Inferior parietal cortex (tissue), 1 donor: ENCODE measurements at regions not wholly inside any gene's neighbourhood (a gene's known extent, or its start where the extent isn't known, plus 50 kb on each side); places are given as distances from the start of the nearest gene placed in this dataset.
A peak's percentile ranks its signal among the peaks of the same experiment; 100 is the strongest.
"Not testable (repeated sequence)": the region's sequence is repeated elsewhere in the genome, so short reads cannot be mapped to it uniquely, and the experiment has no call there.

ENCODE experiments used
- DNase-seq: peaks from one replicate; pipeline ENCODE4 v3.0.0-alpha.2; 2016; ENCODE audit errors: extremely low spot score

DNA sequence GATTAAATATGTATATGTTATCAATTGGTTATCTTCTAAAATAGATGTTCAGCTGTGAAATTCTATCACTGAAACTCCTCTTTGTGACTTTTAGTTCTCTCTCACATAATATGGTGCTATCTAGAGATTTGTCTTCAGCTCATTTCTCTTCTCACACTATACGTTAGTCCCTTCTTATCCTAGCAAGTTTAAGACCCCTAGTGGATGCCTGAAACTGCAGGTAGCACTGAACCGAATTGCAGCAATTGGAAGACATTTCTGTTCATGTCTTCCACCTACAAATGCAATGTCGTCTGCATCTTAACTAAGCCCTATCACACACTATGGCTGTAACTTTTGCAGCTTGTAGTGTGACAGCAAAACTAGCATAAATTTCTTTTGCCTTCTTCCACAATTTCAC lies 442.7 kb upstream of the POM121L12 start:
- DNase-seq, result no peak

GRCh38 chr7:52586704-52587103 lies 448.7 kb upstream of the POM121L12 start:
- no peak for DNase-seq

DNA sequence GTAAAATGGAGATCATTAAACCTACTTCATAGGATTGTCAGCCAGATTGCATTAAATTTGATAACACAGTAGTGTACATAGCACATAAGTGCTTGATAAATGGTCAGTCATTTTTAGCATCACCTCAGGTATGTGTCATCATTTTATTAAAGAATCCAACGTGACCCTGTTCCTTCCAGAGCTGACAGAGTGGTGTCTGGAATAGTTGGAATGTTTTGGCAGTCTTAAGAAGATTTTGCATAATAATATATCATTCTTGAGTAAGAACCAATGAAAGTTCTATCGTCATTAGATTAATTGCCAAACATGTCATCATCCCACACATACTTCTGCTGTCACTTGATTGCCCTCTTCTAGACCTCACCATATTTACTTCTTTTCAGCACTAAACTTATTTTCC lies 451.4 kb upstream of the POM121L12 start:
- DNase-seq, result no peak

GRCh38 chr7:52573141-52573540 lies 462.3 kb upstream of the POM121L12 start:
- DNase-seq, result not testable (repeated sequence)

GRCh38 chr7:52571026-52571425 lies 464.4 kb upstream of the POM121L12 start:
- DNase-seq, result peak; percentile 36

- no peak for DNase-seq
Observed at GRCh38 chr7:52569151-52569550, 466.3 kb upstream of the POM121L12 start.

GRCh38 chr7:52565974-52566373 lies 469.5 kb upstream of the POM121L12 start:
- no peak for DNase-seq

- no peak for DNase-seq
Observed at GRCh38 chr7:52555805-52556204, 479.6 kb upstream of the POM121L12 start.

DNA sequence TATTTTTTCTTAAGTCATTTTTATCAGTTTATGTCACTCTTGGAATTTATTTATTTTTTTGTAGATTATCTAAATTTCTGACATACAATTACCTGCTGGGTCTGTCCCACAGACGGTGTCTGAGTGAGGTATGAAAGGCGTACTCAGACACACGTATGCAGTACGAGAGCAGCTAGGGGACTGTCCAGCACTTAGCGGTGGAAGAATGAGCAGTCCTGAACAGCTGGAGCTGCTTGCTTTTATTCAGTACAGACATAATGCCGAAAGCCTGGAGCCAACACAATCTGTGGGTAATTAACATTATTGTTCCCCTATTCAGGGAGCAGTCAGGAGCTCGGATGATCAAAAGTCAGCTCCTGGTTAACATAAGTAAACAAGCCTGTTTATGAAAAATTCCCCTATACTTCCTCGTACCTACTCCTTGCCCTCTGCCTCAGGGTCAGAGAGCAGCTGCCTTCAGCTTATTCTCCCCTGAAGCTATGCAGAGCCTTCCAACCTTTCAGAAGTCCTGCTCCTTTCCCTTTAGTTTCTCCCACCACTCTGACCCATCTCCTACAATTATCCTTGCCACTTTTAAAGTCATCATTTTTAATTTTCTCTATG lies 488.0 kb upstream of the POM121L12 start:
- DNase-seq, result no peak

GRCh38 chr7:52541198-52541765 lies 494.2 kb upstream of the POM121L12 start:
- not testable (repeated sequence) for DNase-seq

DNA sequence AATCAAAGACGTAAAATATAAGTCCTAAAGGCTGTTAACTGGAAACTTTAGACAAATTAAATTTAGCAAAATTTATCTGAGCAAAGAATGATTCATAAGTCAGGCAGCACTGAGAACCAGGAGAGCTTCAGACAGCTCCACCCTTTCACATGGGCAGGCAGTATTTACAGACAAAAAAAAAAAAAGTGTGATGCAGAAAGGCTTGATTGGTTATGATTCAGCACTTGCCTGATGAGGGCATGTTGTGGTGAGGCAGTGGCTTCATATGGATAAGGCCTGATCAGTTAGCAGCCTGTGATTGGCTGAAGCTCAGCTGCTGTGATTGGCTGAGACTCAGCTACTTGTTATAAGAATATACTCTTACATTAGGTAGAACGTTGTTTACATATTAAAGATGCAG lies 495.4 kb upstream of the POM121L12 start:
- DNase-seq, result no peak

GRCh38 chr7:52539414-52539813 lies 496.0 kb upstream of the POM121L12 start:
- no peak for DNase-seq

DNA sequence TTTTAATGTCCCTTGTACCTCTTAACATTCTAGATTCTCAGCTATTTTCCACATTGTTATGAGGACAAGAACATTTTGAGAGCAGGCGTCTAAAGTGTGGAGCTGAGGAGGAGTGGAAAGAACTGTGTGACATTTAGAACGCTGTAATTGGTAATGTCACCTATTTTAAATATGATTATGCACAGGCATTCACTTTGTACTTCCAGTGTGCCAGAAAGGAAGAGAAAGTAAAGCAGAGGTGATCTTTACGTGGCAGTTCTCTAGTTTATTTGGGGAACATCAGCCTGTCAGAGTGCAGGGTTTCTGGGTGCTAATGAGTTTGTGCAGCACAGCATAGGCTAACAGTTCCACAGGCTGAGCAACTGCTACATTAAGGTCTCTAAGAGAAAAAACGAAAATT lies 498.4 kb upstream of the POM121L12 start:
- peak; percentile 34 for DNase-seq

GRCh38 chr7:52525772-52526341 lies 509.6 kb upstream of the POM121L12 start:
- DNase-seq, result no peak

GRCh38 chr7:52518869-52519268 lies 516.6 kb upstream of the POM121L12 start:
- DNase-seq, result no peak

- DNase-seq, result no peak
Observed at GRCh38 chr7:52512656-52513055, 522.8 kb upstream of the POM121L12 start.

DNA sequence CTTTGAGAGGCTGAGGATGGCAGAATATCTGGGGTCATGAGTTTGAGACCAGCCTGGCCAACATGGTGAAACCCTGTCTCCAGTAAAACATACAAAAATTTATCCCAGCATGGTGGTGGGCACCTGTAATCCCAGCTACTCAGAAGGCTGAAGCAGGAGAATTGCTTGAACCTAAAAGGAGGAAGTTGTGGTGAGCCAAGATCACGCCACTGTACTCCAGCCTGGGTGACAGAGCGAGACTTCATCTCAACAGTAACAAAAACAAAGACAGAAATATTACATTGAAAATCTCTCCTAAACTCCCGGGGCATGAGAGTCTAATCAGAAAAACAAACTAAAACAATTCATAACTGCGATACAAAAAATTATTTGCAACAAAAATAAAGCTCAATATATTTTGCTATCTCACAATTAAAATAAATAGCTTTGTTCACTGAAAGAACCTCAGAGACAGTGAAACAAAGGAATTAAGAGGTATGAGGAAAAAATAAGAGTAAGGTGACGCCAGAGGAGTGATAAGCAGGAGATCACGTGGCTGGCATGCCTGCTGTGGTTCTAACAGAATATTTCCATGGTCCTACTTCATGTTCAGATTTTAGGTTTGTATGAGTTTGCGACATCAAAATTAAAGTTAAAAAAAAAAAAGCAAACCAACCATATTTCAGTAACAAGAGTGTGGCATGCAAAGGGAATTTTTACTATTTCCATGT lies 527.7 kb upstream of the POM121L12 start:
- no peak for DNase-seq

GRCh38 chr7:52506325-52506724 lies 529.1 kb upstream of the POM121L12 start:
- no peak for DNase-seq

DNA sequence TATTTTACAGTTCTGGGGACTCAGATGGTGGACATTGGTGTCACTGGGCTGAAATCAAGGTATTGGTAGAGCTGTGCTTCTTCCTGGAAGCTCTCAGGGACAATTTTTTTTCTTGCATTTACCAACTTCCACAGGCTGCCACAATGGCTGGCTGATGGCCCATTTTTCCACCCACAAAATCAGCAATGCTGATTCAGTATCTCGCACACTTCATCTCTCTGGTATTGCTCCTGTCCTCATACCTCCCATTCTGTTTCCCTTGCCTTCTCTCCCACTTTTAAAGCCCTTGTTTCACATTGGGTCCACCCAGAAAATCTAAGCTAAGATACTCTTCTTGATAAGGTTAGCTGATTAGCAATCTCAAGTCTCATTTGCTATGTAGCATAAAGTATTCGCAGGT lies 530.9 kb upstream of the POM121L12 start:
- DNase-seq, result no peak

GRCh38 chr7:52502281-52502680 lies 533.2 kb upstream of the POM121L12 start:
- DNase-seq, result peak; percentile 13

- no peak for DNase-seq
Observed at GRCh38 chr7:52501696-52502095, 533.7 kb upstream of the POM121L12 start.

DNA sequence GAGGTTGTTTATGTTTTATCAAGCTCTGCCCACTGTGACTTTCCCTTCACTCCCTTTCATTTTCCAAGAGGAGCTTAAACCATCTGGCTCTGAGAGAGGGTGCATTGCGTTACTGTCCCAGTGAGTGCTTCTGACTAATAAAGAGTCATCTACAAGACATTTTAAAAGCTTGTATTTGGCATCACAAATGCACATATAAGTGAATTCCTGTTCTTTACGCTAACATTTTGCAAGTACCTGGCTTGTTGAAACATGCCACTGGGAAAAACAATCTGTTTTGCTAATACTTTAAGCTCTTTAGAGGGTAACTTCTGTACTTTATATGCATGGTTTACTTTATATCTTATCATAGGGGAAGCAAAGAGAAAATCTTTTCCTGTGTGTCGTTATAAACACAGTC lies 534.6 kb upstream of the POM121L12 start:
- no peak for DNase-seq

DNA sequence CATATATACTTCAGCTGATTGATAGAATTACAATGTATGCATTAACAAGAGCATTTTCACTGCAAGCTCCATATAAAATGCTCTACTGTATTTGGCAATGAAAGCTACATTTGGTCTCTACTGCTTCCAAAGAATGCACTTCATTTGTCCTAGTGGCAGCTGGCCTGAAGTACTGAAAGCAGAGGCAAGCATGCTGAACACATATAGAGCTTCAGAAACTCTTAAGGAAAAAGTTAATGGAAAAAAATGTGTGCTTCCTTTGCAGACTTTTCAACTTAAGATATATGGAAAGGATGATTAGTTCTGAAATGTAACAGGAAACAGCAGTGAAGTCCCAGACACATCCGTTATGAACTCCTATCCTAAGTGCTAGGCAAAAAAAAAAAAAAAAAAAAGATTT lies 537.1 kb upstream of the POM121L12 start:
- DNase-seq, result no peak
